ENCODE measurements at regions not wholly inside any gene's neighbourhood (a gene's known extent, or its start where the extent isn't known, plus 50 kb on each side); places are given as distances from the start of the nearest gene placed in this dataset.
A peak's percentile ranks its signal among the peaks of the same experiment; 100 is the strongest.

- peak; percentile 65 for DNase-seq
These were observed 214.8 kb downstream of the UNC5CL start for GRCh38 chr6:40823917-40824891.

DNA sequence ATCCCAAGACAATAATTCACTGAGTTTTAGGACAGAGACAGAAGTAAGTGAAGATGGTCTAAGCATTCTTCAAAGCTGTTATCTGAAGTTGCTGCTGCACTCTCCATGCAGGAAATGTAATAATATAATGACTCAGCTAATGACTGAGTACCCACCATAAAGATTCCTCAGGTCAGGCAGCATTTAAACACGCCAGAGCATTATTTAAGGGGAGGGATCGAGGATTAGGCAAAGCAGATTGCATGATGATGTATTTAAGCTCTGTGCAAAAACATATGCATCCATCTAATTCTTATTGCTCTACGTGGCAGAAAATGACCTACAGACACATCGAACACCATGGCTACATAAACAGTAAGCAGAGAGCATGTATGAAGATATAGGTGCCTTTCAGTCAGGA, 216.4 kb downstream of the UNC5CL start:
- peak; percentile 64 for DNase-seq

DNA sequence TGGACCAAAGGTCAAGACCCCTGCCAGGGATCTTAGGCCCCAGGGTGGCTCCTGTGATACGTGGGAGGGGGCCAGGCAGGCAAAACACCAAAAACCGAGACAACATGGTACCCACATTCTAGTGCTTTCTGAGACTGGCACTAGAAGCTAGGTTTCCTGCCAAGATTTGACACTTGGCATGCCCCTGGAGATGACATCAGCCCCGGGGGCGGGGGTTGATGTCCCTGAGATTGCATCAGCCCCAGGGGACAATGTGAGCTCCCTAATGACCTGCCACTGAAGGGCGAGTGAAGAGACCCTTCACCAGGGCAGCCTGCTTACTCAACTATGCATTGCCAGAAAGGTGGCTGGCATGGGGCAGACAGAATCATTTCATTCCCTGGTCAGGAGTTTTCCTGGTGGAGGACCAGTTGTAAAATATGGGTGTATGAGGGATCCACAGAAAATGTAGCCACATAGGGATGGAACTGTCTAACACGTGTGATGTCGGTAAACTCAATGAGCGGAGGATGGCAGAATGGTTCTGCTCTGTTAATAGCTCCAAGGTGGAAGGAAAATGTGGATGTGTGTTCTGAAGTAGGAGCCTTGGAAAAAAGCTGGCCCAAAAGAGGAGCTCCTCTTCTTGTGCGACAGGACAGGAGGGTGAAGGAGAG, 219.7 kb downstream of the UNC5CL start:
- DNase-seq: no peak

GRCh38 chr6:40817369-40817768, 221.7 kb downstream of the UNC5CL start:
- DNase-seq: no peak

GRCh38 chr6:40816601-40817000, 222.4 kb downstream of the UNC5CL start:
- DNase-seq: no peak

DNA sequence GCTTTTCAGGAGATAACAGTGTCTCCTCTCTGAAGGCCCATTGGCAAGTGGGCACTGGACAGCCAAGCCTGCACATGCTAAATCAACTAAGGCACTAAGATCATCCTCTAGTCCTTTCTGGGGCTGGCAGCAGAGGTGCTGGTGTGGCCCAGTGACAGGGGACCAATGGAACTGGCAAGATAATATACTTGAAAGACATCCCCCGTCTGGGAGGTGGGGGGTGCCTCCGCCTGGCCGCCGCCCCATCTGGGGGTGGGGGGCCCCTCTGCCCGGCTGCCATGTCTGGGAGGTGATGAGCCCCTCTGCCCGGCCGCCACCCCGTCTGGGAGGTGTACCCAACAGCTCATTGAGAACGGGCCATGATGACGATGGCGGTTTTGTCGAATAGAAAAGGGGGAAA, 223.3 kb downstream of the UNC5CL start:
- DNase-seq: no peak

GRCh38 chr6:40810171-40810570, 223.0 kb upstream of the LRFN2 start:
- no peak for DNase-seq

- DNase-seq: no peak
These were observed 222.5 kb upstream of the LRFN2 start for GRCh38 chr6:40809627-40810026.

- DNase-seq: no peak
These were observed 220.3 kb upstream of the LRFN2 start for GRCh38 chr6:40807484-40807883.

DNA sequence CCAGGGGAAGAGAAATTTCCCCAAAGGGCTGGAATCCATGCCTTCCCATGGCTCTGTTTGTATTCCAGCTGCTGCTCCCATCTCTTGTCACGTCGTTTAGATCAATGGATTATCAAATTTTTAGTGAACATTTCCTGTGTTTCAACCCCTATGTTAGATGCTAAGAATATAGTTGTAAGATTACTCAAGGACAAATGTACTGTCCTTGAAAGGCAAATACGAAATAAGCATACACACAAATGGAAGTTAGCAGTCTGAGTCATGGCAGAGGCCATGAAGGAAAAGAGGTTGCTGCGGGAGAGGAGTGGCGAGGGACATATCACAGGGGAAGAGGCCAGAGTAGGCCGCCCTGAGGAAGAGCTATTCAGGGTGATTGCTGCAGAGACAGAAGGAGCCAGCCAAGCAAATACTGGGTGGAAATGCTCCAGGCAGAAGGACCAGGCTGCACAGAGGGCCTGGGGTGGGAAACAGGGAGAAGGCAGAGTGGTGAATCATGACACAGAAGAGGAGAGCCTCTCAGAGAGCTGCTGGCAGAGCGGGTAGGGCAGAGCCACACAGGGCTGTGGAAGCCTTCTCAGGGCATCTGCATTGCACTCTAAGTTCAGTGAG, 219.2 kb upstream of the LRFN2 start:
- no peak for DNase-seq

DNA sequence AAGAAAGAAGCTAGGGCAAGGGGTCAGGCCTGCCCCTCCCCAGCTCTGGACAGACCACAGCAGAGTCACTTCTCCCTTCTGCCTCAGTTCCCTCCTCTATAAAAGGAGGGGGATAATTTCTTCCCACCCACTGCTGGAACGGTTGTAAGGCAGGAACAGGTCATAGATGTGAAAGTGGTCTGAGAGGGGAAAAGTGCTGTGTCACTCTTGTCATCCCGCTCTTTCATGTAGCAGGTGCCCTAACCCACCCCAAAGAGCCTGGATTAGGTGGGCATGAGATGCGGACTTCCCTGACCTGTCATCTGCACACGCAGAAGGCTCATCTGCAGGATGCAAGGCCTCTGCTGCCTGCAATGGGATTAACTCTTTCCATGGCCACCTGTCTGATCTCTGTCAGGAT, 218.2 kb upstream of the LRFN2 start:
- DNase-seq: no peak

DNA sequence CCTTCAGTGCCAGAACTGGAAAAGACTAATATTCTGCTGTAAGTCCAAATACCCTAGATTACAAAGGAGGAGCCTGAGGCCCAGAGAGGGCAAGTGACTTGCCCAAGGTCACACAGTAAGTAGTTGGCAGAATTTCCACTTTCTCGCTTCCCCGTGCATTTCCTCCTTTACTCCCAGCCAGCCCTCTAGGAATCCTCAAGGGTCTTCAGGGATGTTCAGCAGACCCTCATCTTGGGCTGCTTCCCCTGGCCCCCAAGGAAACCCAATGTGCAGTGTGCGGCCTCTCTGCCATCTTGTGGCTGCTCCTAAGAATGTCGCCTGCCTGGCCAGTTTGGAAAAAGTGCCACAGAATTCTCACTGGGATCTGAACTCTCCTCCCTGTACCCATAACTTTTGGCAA, 217.7 kb upstream of the LRFN2 start:
- no peak for DNase-seq

GRCh38 chr6:40803897-40804702, 216.9 kb upstream of the LRFN2 start:
- DNase-seq: no peak

DNA sequence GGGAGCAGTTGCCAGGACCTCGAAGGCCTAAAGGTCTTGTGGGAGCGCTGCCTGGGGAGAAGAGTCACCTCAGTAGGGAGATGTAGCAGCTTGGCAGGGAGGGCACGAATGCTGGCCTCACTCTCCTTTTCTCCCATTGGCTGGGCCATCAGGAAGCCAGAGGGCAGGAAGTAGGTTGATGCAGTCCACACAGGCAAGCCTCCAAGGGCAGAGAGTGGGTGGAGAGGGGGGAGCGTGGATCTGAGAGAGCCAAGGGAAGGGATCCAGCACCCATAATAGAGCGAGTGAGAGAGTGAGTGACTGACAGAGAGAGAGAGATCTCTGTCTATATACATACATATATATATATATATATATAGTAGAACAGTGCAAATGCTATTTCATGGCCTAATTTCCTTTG, 215.3 kb upstream of the LRFN2 start:
- no peak for DNase-seq

GRCh38 chr6:40799296-40800140, 212.4 kb upstream of the LRFN2 start:
- DNase-seq: no peak

DNA sequence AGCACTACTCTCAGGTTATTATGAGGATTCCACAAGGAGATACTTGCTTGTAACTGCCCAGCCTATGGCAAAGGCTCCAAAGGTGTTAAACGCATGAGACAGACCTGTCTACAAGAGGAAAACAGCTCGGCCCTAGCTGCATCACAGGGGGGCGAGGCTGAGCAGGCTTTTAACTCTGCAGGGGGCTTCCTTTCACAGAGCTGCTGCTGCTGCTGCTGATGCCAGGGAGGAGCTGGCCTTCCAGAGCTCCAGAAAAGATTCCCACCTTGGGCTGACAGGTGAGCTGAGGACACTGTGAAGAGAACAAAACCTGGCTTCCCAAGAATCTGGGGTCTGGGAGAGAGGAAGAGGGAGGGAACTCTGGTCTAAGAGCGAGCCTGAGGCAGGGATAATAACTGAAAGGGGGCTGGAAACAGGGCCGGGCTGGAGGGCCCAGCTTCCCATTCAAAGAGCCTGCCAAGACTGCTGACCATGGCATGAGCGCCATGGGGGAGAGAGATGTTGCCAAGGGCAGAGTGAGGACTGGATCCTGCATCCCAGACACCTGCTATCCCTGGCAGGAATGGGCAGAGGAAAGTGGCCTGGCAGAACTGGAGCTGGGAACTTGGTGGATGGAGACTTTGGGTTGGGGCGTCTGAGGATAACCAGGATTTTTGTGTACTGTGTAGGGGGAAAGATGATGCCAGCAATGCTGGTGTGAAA, 211.1 kb upstream of the LRFN2 start:
- DNase-seq: no peak

- DNase-seq: peak; percentile 59
These were observed 209.4 kb upstream of the LRFN2 start for GRCh38 chr6:40796260-40797221.

- DNase-seq: no peak
These were observed 207.4 kb upstream of the LRFN2 start for GRCh38 chr6:40794586-40794985.

- DNase-seq: no peak
These were observed 205.0 kb upstream of the LRFN2 start for GRCh38 chr6:40792183-40792582.

GRCh38 chr6:40791004-40791403, 203.8 kb upstream of the LRFN2 start:
- no peak for DNase-seq
